ENCODE measurements at regions not wholly inside any gene's neighbourhood (a gene's known extent, or its start where the extent isn't known, plus 50 kb on each side); places are given as distances from the start of the nearest gene placed in this dataset.

DNA sequence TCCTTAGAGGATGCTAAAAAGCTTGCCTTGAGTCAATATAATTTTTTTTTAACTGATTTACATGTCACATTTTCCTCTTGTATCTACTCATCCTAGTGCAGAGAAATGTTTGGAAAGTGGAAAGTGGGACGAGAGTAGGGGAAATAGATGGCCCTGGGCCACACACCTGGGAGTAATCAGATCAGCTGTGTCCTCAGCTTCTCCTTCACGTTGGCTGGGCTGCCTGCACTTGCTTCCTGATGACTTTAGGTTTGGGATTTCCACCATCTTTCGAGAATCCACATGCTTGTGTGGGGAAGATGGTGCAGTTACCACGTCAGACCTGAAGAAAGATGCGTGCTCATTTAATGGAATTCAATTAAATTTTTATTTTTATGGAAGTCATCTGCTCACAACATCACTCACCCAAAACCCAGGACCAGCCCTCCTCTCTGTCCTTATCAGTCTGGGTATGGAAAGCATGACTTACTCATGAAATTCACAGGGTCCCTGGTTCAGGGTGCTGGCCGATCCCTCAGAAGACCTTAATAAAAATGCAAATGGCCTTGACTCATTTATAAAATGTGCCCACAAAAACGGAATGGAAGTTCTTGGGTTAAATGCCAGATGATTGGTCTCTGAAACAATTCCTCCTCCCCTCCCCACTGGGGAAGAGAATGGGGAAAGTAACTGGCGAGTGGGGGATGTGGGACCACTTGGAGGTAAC, 74.5 kb upstream of the TIAM2 start:
- TF ChIP-seq, protein P1, sequence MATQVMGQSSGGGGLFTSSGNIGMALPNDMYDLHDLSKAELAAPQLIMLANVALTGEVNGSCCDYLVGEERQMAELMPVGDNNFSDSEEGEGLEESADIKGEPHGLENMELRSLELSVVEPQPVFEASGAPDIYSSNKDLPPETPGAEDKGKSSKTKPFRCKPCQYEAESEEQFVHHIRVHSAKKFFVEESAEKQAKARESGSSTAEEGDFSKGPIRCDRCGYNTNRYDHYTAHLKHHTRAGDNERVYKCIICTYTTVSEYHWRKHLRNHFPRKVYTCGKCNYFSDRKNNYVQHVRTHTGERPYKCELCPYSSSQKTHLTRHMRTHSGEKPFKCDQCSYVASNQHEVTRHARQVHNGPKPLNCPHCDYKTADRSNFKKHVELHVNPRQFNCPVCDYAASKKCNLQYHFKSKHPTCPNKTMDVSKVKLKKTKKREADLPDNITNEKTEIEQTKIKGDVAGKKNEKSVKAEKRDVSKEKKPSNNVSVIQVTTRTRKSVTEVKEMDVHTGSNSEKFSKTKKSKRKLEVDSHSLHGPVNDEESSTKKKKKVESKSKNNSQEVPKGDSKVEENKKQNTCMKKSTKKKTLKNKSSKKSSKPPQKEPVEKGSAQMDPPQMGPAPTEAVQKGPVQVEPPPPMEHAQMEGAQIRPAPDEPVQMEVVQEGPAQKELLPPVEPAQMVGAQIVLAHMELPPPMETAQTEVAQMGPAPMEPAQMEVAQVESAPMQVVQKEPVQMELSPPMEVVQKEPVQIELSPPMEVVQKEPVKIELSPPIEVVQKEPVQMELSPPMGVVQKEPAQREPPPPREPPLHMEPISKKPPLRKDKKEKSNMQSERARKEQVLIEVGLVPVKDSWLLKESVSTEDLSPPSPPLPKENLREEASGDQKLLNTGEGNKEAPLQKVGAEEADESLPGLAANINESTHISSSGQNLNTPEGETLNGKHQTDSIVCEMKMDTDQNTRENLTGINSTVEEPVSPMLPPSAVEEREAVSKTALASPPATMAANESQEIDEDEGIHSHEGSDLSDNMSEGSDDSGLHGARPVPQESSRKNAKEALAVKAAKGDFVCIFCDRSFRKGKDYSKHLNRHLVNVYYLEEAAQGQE (IDR thresholded peaks at IDR 0.05; ENCODE audit: low read depth, low read length), result no peak
- TF ChIP-seq, protein P2, sequence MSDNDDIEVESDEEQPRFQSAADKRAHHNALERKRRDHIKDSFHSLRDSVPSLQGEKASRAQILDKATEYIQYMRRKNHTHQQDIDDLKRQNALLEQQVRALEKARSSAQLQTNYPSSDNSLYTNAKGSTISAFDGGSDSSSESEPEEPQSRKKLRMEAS (IDR thresholded peaks at IDR 0.05; ENCODE audit: low read depth, low read length), result no peak
- TF ChIP-seq YY1 (IDR thresholded peaks at IDR 0.05; ENCODE audit: low read depth, low read length) (no peak), MEF2B (IDR thresholded peaks at IDR 0.05; ENCODE audit: partially characterized antibody, poor library complexity, severe bottlenecking) (no peak), JUNB (IDR thresholded peaks at IDR 0.05) (no peak), TCF12 (IDR thresholded peaks at IDR 0.05; ENCODE audit: low read depth, low read length) (no peak), RAD21 (IDR thresholded peaks at IDR 0.05; ENCODE audit: insufficient read depth, low read depth, low read length) (no peak), RELA (IDR thresholded peaks at IDR 0.05; ENCODE audit: borderline replicate concordance, partially characterized antibody) (no peak), EZH2 (IDR thresholded peaks at IDR 0.05; ENCODE audit: borderline replicate concordance, control insufficient read depth, low read depth, low read length) (no peak), POLR2A (IDR thresholded peaks at IDR 0.05; ENCODE audit: low read depth, low read length) (no peak)
- TF ChIP-seq, protein P3, sequence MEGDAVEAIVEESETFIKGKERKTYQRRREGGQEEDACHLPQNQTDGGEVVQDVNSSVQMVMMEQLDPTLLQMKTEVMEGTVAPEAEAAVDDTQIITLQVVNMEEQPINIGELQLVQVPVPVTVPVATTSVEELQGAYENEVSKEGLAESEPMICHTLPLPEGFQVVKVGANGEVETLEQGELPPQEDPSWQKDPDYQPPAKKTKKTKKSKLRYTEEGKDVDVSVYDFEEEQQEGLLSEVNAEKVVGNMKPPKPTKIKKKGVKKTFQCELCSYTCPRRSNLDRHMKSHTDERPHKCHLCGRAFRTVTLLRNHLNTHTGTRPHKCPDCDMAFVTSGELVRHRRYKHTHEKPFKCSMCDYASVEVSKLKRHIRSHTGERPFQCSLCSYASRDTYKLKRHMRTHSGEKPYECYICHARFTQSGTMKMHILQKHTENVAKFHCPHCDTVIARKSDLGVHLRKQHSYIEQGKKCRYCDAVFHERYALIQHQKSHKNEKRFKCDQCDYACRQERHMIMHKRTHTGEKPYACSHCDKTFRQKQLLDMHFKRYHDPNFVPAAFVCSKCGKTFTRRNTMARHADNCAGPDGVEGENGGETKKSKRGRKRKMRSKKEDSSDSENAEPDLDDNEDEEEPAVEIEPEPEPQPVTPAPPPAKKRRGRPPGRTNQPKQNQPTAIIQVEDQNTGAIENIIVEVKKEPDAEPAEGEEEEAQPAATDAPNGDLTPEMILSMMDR (IDR thresholded peaks at IDR 0.05 in 2 of 3, conservative IDR thresholded peaks at IDR 0.05 in 1 of 3; ENCODE audit: control insufficient read depth in 2 of 3, extremely low read depth in 1 of 3, insufficient read depth in 1 of 3, low read depth in 3 of 3, low read length in 3 of 3), result no peak

All from GM12878 (cell line).